Stimulated activated CD4-positive, alpha-beta T cell treated with anti-CD3 and anti-CD28 coated beads, Interleukin-2, amount 100 ng/mL, for 24 hours (primary cell): ENCODE measurements at regions not wholly inside any gene's neighbourhood (a gene's known extent, or its start where the extent isn't known, plus 50 kb on each side); places are given as distances from the start of the nearest gene placed in this dataset.
"Not testable (repeated sequence)": the region's sequence is repeated elsewhere in the genome, so short reads cannot be mapped to it uniquely, and the experiment has no call there.

Source experiments
- DNase-seq, 2 donors: peaks; one replicate each; pipeline ENCODE4 v3.0.0-alpha.2; 2020

- no peak for DNase-seq
Observed at GRCh38 chr2:220753486-220753885, 818.6 kb downstream of the EPHA4 start.

- no peak for DNase-seq
Observed at GRCh38 chr2:220756653-220757052, 815.5 kb downstream of the EPHA4 start.

- not testable (repeated sequence) for DNase-seq
Observed at GRCh38 chr2:220758376-220758775, 813.7 kb downstream of the EPHA4 start.

- no peak for DNase-seq
Observed at GRCh38 chr2:220764171-220764570, 807.9 kb downstream of the EPHA4 start.

GRCh38 chr2:220767591-220768255 lies 804.4 kb downstream of the EPHA4 start:
- DNase-seq: no peak

- no peak for DNase-seq
Observed at GRCh38 chr2:220775856-220776488, 796.1 kb downstream of the EPHA4 start.

GRCh38 chr2:220779076-220779475 lies 793.0 kb downstream of the EPHA4 start:
- DNase-seq: not testable (repeated sequence)

GRCh38 chr2:220779511-220779910 lies 792.6 kb downstream of the EPHA4 start:
- DNase-seq: no peak

- no peak for DNase-seq
Observed at GRCh38 chr2:220779931-220780330, 792.2 kb downstream of the EPHA4 start.

- no peak for DNase-seq
Observed at GRCh38 chr2:220781622-220782241, 790.4 kb downstream of the EPHA4 start.

- DNase-seq: no peak
Observed at GRCh38 chr2:220782609-220783113, 789.4 kb downstream of the EPHA4 start.

- DNase-seq: no peak
Observed at GRCh38 chr2:220783671-220784070, 788.4 kb downstream of the EPHA4 start.

- no peak for DNase-seq
Observed at GRCh38 chr2:220785178-220785577, 786.9 kb downstream of the EPHA4 start.

GRCh38 chr2:220786216-220786615 lies 785.9 kb downstream of the EPHA4 start:
- DNase-seq: no peak

GRCh38 chr2:220787251-220787650 lies 784.9 kb downstream of the EPHA4 start:
- no peak for DNase-seq

- DNase-seq: no peak
Observed at GRCh38 chr2:220789961-220790360, 782.1 kb downstream of the EPHA4 start.

GRCh38 chr2:220795705-220796104 lies 776.4 kb downstream of the EPHA4 start:
- DNase-seq: no peak

- no peak for DNase-seq
Observed at GRCh38 chr2:220811115-220811514, 761.0 kb downstream of the EPHA4 start.

- no peak for DNase-seq
Observed at GRCh38 chr2:220811952-220812570, 760.0 kb downstream of the EPHA4 start.

GRCh38 chr2:220814441-220814840 lies 757.7 kb downstream of the EPHA4 start:
- no peak for DNase-seq

- no peak for DNase-seq
Observed at GRCh38 chr2:220815698-220816097, 756.4 kb downstream of the EPHA4 start.

- no peak for DNase-seq
Observed at GRCh38 chr2:220821683-220822082, 750.4 kb downstream of the EPHA4 start.

GRCh38 chr2:220823590-220823989 lies 748.5 kb downstream of the EPHA4 start:
- not testable (repeated sequence) for DNase-seq

GRCh38 chr2:220833446-220833845 lies 738.7 kb downstream of the EPHA4 start:
- DNase-seq: no peak
